Inflammatory macrophage treated with lipopolysaccharide for 4 hours (primary cell): ENCODE measurements at regions not wholly inside any gene's neighbourhood (a gene's known extent, or its start where the extent isn't known, plus 50 kb on each side); places are given as distances from the start of the nearest gene placed in this dataset.
"Not testable (repeated sequence)": the region's sequence is repeated elsewhere in the genome, so short reads cannot be mapped to it uniquely, and the experiment has no call there.

ENCODE experiments used
- DNase-seq: peaks from one replicate; pipeline ENCODE4 v3.0.0-alpha.2; 2020

DNA sequence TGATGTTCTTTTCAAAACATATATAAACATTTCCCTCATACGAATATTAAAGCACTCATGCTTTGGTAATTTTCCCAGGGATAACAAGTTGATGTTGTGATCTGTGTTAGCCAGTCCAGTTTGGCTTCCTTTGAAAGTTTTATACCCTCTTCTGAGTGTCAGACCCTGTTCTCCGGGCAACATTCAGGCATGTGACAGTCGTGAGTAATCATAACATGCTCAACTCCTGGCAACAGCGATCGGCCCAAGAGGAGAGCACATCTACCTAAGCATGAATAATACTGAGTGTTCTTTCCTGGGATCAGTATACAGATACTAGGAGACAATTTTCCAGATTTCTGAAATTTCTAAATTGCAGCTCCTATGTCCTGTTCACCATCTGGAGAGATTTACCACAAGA, 1086.4 kb downstream of the CDH8 start:
- DNase-seq: no peak

- DNase-seq: no peak
These were observed 1091.0 kb downstream of the CDH8 start for GRCh38 chr16:60945225-60945624.

DNA sequence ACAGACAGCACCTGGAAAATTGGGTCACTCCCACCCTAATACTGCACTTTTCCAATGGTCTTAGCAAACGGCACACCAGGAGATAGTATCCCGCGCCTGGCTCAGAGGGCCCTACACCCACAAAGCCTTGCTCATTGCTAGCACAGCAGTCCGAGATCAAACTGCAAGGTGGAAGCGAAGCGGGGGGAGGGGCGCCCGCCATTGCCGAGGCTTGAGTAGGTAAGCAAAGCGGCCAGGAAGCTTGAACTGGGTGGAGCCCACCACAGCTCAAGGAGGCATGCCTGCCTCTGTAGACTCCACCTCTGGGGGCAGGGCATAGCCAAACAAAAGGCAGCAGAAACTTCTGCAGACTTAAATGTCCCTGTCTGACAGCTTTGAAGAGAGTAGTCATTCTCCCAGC, 1100.0 kb downstream of the CDH8 start:
- not testable (repeated sequence) for DNase-seq

GRCh38 chr16:60932600-60932999, 1103.6 kb downstream of the CDH8 start:
- no peak for DNase-seq

DNA sequence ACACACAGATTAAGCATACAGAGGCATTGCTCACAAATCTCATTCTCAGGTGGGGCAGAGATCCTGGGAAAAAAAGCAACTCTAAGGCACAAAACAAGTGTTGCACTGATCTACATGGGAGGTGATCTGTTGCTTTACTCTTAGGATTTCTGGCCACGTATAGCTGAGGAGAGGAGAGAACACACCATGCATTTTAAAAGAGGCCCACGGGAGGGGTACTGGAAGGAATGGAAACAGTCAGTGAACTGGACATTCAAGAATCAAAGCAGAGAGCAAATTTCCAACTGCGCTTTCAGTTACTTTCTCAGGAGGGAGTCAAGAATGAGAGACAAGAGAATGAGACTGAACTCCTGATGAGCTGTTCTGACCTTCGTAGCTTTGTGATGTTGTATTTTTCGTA, 1105.9 kb downstream of the CDH8 start:
- DNase-seq: no peak

DNA sequence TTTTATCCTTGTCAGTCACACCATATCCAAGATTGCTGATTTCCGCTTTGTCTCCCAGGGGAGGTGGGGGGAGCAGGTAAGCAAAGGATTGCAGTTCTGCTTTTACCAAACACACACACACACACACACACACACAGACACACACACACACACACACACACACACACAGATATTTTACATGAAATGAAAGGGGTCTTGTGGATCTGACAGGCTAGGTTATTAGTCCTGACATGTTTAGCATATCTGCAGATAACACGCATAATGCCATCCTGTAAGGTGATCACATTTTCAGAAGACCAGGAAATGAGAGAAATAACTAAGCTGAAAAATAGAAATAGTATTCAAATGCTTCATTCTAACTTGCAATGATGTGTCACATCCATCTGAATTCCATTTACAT, 1113.3 kb downstream of the CDH8 start:
- DNase-seq: no peak

DNA sequence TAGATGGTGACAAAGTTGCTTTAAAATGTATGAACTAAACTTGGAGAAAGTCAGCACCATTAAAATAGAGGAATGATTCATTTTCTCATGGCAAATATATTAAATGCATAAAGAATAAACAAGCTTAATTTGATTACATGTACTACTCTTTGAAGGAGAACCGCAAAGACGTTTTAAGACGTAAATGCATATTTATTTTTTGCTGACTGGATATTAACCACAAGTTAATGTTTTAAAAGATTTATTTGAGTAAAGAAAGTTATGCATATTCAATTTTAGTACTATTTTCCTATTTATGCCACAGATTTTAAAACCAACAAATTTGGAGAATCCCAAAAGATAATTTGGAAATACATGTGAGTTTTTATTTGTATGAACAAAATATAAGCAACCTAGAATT, 1121.9 kb downstream of the CDH8 start:
- DNase-seq: no peak

DNA sequence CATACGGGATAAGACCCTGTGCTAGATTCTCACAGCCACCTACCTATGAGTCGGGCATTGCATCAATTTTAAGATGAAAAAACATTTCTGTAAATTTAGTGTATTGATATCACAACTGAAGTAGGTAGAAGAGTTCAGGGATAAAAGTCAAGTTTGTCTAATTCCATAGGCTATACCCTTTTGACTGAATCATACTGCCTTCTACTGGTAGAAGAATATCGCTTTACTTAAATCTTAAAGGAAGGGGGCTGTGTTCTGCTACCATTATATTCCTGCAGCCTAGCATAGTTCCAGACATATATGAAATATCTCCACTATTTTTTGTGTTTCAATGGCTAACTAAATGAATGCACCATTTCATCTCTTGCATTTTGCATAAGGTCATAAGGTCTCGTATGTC, 1128.6 kb downstream of the CDH8 start:
- DNase-seq: no peak

DNA sequence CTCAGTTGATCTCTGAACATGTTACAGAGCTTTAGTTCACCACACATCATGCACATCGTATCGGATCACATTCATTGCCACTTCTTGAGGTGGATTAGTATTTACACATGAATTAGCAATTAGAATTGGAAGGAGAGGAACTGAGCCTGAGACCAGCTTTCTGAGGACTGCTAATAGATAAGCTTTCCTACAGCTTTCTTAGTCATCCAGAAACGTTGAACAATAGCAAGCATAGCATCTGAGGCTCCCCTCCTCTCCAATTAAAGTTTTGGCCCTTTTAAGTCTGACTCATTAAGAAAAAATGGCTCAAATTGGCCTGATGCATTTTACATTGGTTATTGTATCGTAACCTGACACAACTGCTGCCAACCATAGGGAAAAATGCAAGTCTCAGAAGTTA, 1130.4 kb downstream of the CDH8 start:
- DNase-seq: no peak

GRCh38 chr16:60902114-60902513, 1134.1 kb downstream of the CDH8 start:
- no peak for DNase-seq

- DNase-seq: no peak
These were observed 1153.4 kb downstream of the CDH8 start for GRCh38 chr16:60882816-60883215.

DNA sequence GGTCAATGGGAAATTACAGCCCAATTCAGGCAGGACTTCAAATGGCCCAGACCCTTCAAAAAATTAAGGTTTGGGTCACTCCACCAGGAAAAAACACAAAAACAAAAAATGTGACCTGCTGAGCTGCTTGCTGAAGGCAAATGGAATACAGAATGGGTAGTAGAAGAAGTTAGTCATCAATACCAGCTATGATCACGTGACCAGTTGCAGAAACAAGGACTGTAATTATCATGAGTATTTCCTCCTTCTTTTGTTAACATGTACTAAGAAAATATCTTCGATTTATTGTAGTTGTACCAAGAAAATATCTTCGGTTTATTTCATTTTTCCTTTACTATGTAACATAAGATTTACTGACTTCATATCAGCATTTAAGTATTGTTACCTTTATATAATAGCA, 1183.6 kb downstream of the CDH8 start:
- DNase-seq: no peak

DNA sequence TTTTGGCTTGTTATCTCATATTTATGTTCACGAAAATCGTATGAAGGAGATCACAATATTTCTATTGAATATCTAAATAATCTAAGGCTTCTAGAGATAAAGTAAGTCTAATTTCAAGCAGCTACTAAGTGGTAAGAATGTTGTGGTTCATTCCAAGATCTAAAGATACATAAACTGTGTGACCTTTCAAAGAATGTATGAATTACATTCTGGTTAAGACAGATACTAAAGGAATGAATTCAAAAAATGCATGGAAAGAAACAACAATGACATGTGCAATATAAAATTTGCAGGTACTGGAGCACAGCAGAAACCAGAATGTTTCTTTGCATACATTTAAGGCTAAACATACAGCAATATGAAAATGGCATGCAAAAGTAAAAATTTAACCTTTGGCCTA, 1214.6 kb downstream of the CDH8 start:
- no peak for DNase-seq

DNA sequence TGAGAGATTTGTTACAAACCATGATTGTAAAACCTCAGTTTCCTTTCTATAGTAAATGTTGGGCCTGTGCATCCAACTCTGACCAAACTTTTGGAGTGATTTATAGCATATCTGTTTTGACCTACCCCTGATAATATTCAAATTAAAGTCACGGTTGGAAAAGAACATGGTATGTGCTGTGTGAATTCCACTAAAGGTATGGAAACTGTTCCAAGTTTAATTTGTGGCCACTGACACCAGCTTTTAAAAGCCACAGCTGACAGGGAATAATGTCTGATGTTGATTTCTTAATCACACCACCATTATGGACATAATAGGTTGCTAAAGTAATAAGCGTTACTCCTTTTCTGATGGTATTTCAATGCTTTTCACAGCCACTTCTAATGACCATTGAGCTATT, 1215.9 kb downstream of the CDH8 start:
- no peak for DNase-seq

- no peak for DNase-seq
These were observed 1217.8 kb downstream of the CDH8 start for GRCh38 chr16:60818465-60818864.

DNA sequence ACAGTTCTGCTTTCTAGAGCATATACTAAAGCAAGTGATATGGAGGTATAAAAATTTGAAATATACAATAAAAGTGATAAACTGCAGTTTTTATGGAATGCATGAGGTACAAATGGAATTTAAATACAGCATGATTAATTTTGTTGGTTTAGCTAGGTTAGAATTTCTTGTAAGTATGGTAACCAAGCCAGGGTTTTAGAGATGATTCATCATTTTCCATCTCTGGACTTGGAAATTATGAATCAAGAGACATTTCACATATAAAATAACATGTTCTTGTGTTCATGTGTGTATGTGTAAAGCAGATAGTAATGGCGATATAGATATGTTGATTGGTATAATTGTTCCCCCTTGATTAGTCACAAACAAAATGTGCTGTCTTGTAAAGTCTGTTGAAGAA, 1219.8 kb downstream of the CDH8 start:
- DNase-seq: no peak

GRCh38 chr16:60815865-60816264, 1220.4 kb downstream of the CDH8 start:
- DNase-seq: no peak

GRCh38 chr16:60815033-60815432, 1221.2 kb downstream of the CDH8 start:
- DNase-seq: no peak

DNA sequence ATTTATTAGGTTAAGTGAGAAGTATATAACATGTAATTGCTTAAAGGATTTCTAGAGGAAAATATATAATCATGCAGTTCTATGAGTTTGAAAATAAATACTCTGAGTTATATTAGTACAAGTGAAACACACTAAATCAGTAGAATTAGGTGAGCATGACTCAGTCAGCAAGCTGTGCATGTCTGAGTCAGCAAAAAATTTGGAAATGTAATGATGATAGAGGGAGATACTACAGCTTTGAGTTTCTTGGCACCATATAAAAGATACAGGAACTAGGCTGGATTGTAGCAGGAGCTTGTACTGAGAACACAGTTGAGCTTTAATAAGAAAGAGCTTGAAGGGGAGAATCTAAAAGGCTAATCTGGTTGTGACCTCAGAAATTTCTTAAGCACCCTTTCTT, 1224.6 kb downstream of the CDH8 start:
- no peak for DNase-seq

GRCh38 chr16:60811051-60811608, 1225.1 kb downstream of the CDH8 start:
- no peak for DNase-seq

GRCh38 chr16:60810250-60810649, 1226.0 kb downstream of the CDH8 start:
- no peak for DNase-seq

DNA sequence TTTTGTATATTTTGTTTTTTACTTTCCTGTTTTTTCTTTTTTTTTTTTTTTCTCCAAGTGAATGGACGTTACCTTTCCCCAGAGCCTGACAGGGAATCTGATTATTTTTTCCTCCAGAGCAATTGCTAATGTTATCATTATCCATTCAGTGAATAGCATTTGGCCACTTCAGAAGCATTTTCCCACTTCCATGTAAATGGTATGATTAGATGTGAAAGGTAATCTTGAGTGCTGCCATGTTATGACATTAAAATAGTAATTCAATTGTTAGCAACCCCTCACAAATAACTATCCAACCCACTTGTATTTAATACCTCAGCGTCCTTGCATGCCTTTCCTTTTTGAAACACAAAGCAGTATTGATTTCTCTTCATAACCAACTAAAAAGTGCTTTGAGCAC, 1243.8 kb downstream of the CDH8 start:
- no peak for DNase-seq

GRCh38 chr16:60788631-60789030, 1247.6 kb downstream of the CDH8 start:
- DNase-seq: no peak

- no peak for DNase-seq
These were observed 1260.0 kb downstream of the CDH8 start for GRCh38 chr16:60776281-60776680.

DNA sequence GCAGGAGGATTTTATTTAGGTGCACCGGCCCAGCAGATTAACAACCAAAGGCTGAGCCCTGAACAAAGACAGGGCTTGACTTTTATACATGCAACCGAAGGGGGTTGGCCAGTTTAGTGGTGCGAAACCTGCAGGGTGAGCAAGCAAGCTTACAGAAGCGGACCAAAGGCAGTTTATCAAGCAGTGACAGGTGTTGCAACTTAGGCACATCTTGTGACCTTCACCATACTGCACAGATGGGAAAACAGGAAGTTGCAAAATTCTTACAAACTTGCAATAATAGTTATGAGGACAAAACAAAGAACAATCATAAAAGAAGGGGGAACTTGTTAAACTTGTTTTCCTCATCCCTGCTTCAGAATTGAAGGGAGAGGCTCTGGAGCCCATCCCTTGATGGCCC, 1265.1 kb downstream of the CDH8 start:
- DNase-seq: peak; percentile 1

DNA sequence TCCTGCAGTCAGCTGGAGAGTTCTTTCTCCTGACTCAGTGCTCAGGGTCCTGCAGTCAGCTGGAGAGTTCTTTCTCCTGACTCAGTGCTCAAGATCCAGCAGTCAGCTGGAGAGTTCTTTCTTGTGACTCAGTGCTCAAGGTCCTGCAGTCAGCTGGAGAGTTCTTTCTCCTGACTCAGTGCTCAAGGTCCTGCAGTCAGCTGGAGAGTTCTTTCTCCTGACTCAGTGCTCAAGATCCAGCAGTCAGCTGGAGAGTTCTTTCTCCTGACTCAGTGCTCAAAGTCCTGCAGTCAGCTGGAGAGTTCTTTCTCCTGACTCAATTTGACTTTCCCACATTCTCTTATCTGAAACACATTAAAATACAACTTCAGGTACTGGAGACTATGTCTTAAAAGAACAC, 1265.9 kb downstream of the CDH8 start:
- DNase-seq: not testable (repeated sequence)
